ENCODE measurements at regions not wholly inside any gene's neighbourhood (a gene's known extent, or its start where the extent isn't known, plus 50 kb on each side); places are given as distances from the start of the nearest gene placed in this dataset.

GRCh38 chr16:76612497-76612896 is 335.3 kb downstream of the CNTNAP4 start:
- H3F3A ChIP-seq (ENCODE audit: low read depth), result no peaks in the 10 kb centered on the region
- H3K79me2 ChIP-seq (ENCODE audit: insufficient read depth, low read length), result no peaks in the 10 kb centered on the region
- no peak overlapping the region for H3K4me3 ChIP-seq (ENCODE audit: low read length, poor library complexity, severe bottlenecking)
- no peak overlapping the region for H3K9ac ChIP-seq (ENCODE audit: low read depth, low read length, poor library complexity, severe bottlenecking)
- no peak overlapping the region for H2AFZ ChIP-seq (ENCODE audit: low read length)
- no peaks in the 10 kb centered on the region for H3K9me3 ChIP-seq (ENCODE audit: insufficient read depth, low read depth, low read length)
- H3K9me2 ChIP-seq (replicated peaks; ENCODE audit: low read depth, low read length), result no peaks in the 10 kb centered on the region
- H3K36me3 ChIP-seq (ENCODE audit: insufficient read depth, low read length), result no peaks in the 10 kb centered on the region
- no peak for TF ChIP-seq CTCF (conservative IDR thresholded peaks at IDR 0.05; ENCODE audit: low read length)
- no peak for TF ChIP-seq EZH2phosphoT487 (IDR thresholded peaks at IDR 0.05; ENCODE audit: borderline replicate concordance)
- H4K20me1 ChIP-seq (ENCODE audit: insufficient read depth, low read length, poor library complexity, severe bottlenecking), result no peaks in the 10 kb centered on the region
- no peak overlapping the region for H3K4me2 ChIP-seq (ENCODE audit: low read depth, low read length, poor library complexity, severe bottlenecking)
- H3K27me3 ChIP-seq (ENCODE audit: insufficient read depth, low read length, poor library complexity, severe bottlenecking), result no peaks in the 10 kb centered on the region
- H3K4me1 ChIP-seq (ENCODE audit: insufficient read depth, low read length, poor library complexity, severe bottlenecking), result no peaks in the 10 kb centered on the region

GRCh38 chr16:76614269-76614668 is 337.1 kb downstream of the CNTNAP4 start:
- Histone ChIP-seq H2AFZ (ENCODE audit: low read length) (no peak overlapping the region), H3K4me2 (ENCODE audit: low read depth, low read length, poor library complexity, severe bottlenecking) (no peak overlapping the region), H3K9me3 (ENCODE audit: insufficient read depth, low read depth, low read length) (no peaks in the 10 kb centered on the region), H4K20me1 (ENCODE audit: insufficient read depth, low read length, poor library complexity, severe bottlenecking) (no peaks in the 10 kb centered on the region), H3K9me2 (replicated peaks; ENCODE audit: low read depth, low read length) (no peaks in the 10 kb centered on the region), H3F3A (ENCODE audit: low read depth) (no peaks in the 10 kb centered on the region), H3K9ac (ENCODE audit: low read depth, low read length, poor library complexity, severe bottlenecking) (no peak overlapping the region), H3K4me3 (ENCODE audit: low read length, poor library complexity, severe bottlenecking) (no peak overlapping the region), H3K27me3 (ENCODE audit: insufficient read depth, low read length, poor library complexity, severe bottlenecking) (no peaks in the 10 kb centered on the region), H3K79me2 (ENCODE audit: insufficient read depth, low read length) (no peaks in the 10 kb centered on the region), H3K4me1 (ENCODE audit: insufficient read depth, low read length, poor library complexity, severe bottlenecking) (no peaks in the 10 kb centered on the region), H3K36me3 (ENCODE audit: insufficient read depth, low read length) (no peaks in the 10 kb centered on the region)
- TF ChIP-seq EZH2phosphoT487 (IDR thresholded peaks at IDR 0.05; ENCODE audit: borderline replicate concordance) (no peak), CTCF (conservative IDR thresholded peaks at IDR 0.05; ENCODE audit: low read length) (no peak)

DNA sequence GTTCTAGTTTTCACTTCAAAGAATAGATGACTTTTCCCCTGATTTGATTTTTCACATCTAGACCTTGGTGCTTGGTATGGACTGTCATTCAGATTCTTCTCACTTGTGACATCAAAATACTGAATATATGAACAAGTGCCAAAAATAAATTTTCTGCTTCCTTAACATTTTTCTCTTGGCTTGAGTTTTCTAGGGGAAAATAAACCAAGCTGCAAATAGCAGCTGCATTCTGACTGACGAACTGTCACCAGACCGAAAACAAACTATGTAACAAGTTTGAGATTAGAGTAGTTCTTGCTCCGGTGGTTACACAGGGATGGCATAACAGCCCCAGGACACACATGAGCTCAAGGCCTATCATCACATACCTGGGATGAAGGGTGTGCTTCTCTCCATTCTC is 345.7 kb downstream of the CNTNAP4 start:
- Histone ChIP-seq H2AFZ (ENCODE audit: low read length) (no peak overlapping the region), H3K36me3 (ENCODE audit: insufficient read depth, low read length) (no peaks in the 10 kb centered on the region), H3K9ac (ENCODE audit: low read depth, low read length, poor library complexity, severe bottlenecking) (no peak overlapping the region), H3K79me2 (ENCODE audit: insufficient read depth, low read length) (no peaks in the 10 kb centered on the region), H3K4me3 (ENCODE audit: low read length, poor library complexity, severe bottlenecking) (no peak overlapping the region), H3K27me3 (ENCODE audit: insufficient read depth, low read length, poor library complexity, severe bottlenecking) (no peaks in the 10 kb centered on the region), H3K9me2 (replicated peaks; ENCODE audit: low read depth, low read length) (no peaks in the 10 kb centered on the region), H3K4me1 (ENCODE audit: insufficient read depth, low read length, poor library complexity, severe bottlenecking) (no peaks in the 10 kb centered on the region), H3K4me2 (ENCODE audit: low read depth, low read length, poor library complexity, severe bottlenecking) (no peak overlapping the region), H4K20me1 (ENCODE audit: insufficient read depth, low read length, poor library complexity, severe bottlenecking) (no peaks in the 10 kb centered on the region), H3K9me3 (ENCODE audit: insufficient read depth, low read depth, low read length) (no peaks in the 10 kb centered on the region), H3F3A (ENCODE audit: low read depth) (no peaks in the 10 kb centered on the region)
- TF ChIP-seq CTCF (conservative IDR thresholded peaks at IDR 0.05; ENCODE audit: low read length), result no peak
- TF ChIP-seq EZH2phosphoT487 (IDR thresholded peaks at IDR 0.05; ENCODE audit: borderline replicate concordance), result no peak
